GM18951 (cell line): ENCODE measurements at regions not wholly inside any gene's neighbourhood (a gene's known extent, or its start where the extent isn't known, plus 50 kb on each side); places are given as distances from the start of the nearest gene placed in this dataset.

Experiments
- POLR2A ChIP-seq: IDR thresholded peaks from 4 replicates; pipeline ENCODE4 v1.6.1; 2011; ENCODE audit warnings: mild to moderate bottlenecking; ENCODE audit not compliant: insufficient read length, insufficient read depth; ENCODE audit errors: extremely low read depth
- in situ Hi-C: fragments of 300-500 bp; cut with MboI; formaldehyde crosslinking; loops from one replicate; pipeline ENCODE4 v1.12.0; 2022; ENCODE audit warnings: low sequenced_read_pairs, mixed read lengths, inconsistent platforms; ENCODE audit not compliant: unreplicated experiment

DNA sequence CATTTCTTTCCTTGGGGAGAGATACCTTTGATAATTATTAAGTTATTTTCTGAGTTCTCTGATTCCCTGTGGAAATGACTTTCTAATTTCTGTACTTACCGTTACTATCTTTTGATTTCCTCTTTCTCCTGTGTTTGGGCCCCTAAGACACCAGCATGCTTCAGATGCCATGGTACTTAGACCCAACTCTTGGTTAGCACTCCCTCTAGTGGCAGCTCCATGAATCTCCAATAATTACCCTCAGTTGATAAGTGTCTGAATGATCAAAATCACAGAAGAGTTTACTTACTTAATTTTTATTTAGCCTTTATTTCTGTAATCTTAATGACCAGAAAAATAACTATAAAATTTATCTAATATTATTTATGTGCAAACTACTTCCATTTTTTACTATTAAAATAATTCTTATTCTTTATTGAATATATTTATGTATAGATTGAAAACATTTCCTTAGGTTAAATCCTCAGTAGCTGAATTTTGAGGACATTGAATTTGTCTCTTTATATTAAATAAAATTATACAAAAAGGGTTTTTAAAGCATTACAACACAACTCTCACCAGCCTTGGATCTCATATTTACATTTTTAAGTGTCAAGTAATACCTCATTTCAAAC is 300.4 kb downstream of the KCNS3 start:
- TF ChIP-seq POLR2A: no peak
- in situ Hi-C loops: no loop called here

DNA sequence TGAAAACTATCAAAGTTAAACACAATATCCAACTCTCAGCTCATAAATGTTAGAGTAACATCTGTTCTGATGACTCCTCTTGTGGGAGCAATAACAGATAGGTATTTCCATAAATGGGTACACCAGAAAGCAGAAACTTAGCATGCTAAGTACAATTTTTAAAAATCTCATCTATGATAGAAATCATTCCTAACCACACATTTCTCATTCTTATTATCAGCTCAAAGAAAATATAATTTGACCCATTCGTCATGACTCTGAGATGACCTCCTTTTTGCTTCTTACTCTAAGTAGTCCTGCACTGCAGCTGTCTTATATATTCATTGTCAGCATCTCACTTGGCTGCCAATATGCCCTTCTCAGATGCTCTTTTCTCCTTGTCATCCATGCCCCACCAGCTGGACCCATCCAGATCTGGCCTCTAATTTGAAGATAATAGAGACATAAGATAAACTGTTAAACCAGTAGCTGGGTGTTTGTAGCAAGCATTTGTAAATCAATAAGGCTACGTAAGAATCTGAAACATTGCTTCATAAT is 298.3 kb downstream of the KCNS3 start:
- no peak for TF ChIP-seq POLR2A
- in situ Hi-C loops: no loop called here

DNA sequence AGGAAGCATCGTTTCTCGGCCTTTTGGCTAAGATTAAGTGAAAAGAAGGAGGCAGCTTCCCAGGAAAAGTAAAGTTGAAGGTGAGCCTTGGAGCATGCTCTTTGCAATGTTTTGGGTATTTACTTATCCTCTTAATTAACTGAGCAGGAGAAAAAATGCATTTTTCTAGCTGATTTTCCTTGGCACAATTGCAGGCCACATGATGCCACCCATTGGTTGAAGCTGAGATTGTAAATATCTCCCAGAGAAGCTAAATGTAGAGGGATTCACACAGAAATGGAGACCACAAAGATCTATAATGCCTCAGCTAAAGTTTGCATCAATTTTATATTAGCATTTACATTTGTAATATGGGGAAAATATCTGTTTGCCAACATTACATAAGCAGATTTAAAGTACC is 294.1 kb downstream of the KCNS3 start:
- no peak for TF ChIP-seq POLR2A
- in situ Hi-C loops: loop anchor here (25.0 kb wide), 1 partner anchor 310 kb away; no protein-coding TSS in a partner anchor

DNA sequence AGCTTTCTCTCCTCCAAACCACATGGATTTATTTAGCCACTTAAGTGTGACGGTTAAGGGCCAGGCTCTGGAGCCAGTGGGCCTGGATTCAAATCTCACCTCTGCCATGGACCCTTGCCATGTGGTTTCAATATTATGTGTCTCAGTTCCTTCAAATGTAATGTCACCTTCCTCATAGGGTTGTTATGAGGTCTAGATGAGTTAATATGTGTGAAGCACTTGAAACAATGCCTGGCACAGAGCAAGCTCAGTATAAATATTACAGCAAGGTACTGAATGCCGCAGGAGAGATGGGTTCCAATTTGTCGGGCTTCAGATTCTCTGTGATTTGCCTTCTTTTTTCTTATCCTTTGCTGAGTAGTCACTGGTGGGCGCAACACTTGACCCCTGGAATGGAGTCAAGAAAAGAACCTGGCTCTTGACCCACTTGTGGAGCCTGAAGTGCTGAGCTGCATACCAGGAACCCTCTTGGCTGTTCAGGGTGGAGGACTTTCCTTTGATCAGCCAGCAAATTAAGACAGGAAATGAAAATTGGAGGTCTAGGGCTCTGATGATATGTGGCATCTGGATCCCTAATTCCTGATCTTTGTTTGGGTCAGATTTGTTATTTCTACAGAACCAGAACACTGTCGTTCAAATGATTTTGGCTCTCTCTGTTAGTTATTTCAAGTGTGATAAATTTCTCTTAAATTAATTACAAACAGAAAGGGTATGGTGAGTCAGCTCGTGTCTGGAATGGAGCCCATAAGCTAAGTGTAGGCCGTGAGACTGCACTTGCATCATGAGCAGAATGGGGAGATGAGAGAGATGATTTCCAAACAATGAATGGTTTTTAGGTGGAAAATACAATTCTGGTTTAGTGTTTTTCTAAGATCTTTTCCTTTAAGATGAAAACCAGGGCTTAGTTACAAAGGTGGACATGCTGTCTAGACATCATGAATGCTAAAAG is 293.0 kb downstream of the KCNS3 start:
- no peak for TF ChIP-seq POLR2A
- in situ Hi-C loops: loop anchor here (25.0 kb wide), 1 partner anchor 309 kb away; no protein-coding TSS in a partner anchor

DNA sequence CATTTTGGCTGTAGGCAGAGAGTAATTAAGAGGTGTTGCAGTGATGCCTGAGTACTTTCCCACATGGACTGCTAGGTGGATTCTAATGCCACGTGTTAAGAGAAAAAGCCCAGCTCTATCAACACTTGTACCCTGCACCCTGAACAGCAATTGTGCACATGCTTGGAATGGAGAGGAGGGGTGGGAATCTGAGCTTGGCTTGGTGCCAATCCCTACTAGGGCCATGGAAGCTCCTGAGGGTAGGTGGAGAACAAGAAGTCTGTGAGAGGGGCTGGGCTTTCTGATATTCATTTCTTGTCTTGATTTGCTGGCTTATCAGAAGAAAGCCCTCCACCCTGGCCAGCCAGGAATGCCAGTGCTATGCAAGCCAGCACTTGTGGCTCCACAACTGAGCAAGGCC is 292.2 kb downstream of the KCNS3 start:
- in situ Hi-C loops: loop anchor here (25.0 kb wide), 1 partner anchor 308 kb away; no protein-coding TSS in a partner anchor
- no peak for TF ChIP-seq POLR2A

DNA sequence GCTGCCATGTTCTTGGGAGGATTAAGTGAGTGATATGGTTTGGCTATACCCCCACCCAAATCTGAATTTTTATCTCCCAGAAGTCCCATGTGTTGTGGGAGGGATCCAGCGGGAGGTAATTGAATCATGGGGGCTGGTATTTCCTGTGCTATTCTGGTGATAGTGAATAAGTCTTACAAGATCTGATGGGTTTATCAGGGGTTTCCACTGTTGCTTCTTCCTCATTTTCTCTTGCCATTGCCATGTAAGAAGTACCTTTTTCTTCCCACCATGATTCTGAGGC is 291.4 kb downstream of the KCNS3 start:
- TF ChIP-seq POLR2A: no peak
- in situ Hi-C loops: loop anchor here (25.0 kb wide), 1 partner anchor 308 kb away; no protein-coding TSS in a partner anchor

DNA sequence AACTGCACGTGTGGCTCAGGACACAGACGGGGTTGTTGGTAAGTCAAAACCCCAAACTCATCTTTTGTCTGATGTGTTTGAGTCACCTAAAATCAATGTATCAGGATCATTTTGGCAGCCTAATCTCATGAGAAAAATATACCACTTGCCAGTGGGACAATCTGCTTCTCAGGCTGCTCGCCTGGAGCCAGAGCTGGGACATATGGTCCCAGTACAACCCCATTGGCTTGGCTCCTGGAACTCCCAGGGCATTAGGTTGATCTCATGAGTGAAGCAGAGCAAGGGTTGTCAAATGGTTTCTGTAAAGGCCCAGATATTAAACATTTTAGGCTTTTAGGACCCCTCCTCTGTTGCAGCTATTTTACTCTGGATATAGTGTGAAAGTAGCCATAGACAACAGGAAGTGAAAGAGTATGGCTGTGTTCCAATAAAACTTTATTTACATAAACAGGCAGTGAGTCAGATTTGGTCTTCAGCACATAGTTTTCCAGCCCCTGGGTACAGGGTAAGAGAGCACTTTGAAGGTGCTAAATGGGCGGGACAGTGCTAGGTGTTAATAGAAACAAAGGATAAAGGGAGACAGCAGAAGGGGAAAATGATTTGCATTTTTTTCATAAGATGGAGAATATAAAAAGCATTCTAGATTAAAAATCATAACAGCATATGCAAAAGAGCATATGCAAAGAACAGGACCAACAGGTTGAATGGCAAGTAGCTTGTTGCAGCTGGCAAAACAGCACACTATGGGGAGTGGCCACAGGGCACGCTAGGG is 290.8 kb downstream of the KCNS3 start:
- TF ChIP-seq POLR2A: no peak
- in situ Hi-C loops: loop anchor here (25.0 kb wide), 1 partner anchor 307 kb away; no protein-coding TSS in a partner anchor

DNA sequence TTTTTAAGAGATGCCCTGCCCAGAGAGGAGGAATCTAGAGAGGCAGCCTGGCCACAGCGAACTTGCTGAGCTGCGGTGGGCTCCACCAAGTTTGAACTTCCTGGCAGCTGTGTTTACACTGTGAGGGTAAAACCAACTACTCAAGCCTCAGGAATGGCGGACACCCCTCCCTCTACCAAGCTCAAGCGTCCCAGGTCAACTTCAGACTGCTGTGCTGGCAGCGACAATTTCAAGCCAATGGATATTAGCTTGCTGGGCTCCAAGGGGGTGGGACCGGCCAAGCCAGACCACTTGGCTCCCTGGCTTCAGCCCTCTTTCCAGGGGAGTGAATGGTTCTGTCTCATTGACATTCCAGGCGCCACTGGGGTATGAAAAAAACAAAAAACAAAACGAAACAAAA is 289.4 kb downstream of the KCNS3 start:
- in situ Hi-C loops: loop anchor here (25.0 kb wide), 1 partner anchor 306 kb away; no protein-coding TSS in a partner anchor
- no peak for TF ChIP-seq POLR2A

DNA sequence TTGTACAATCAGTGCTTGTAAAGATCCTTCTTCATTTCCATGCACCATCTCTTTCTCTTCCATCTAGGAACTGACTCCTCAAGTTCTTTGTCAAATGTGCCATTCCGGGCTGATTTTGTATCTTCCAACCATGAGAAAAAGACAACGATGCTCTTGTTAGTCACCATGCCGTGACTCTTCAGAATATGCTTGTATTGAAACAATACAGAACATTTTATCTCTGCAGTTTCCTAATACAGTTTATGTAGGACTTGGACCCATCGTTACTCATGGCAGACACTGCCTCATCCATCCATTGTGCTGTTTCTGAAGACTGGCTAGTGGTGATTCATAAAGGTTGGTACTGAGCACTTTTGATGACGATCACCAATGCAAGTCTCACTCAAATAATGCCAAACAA is 283.2 kb downstream of the KCNS3 start:
- in situ Hi-C loops: loop anchor here (25.0 kb wide), 1 partner anchor 299 kb away; no protein-coding TSS in a partner anchor
- TF ChIP-seq POLR2A: no peak

DNA sequence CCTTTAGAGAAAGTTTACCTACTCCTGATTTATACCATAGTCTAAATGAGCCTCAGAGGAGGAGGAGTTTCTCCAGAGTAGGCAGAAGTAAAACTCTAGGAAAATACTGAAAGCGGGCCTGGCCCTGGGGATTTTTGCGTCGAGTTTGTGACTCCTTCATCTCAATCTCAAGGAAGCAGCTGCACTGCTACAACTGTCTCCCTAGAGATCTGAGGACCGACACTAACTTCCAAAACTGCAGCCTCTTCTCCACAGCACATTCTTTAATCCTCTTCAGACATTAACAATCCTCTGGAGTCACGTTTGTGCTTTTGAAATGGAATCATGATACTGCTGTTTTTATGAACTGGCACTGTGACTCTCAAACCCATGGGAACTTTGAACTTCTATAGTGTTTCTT is 281.4 kb downstream of the KCNS3 start:
- no peak for TF ChIP-seq POLR2A
- in situ Hi-C loops: loop anchor here (25.0 kb wide), 1 partner anchor 298 kb away; no protein-coding TSS in a partner anchor

DNA sequence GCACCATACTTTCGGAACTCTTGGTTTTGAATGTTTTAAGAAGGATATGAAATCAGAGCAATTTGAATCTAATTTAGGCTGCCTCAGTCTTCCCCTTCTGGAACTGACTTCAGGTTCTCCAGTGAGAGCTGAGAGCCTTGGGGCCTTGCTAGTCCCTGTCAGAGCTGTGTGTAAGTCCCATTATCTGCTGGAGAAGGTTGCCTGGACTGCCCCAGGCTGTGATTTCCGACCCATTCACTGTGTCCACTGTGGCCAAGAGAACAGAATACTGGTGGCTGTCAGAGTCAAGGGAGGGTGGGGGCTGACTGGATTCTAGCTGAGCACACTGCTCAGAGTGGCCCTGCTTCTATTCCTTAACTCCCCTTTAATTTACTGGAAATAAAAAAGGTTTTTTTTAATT is 278.0 kb downstream of the KCNS3 start:
- no peak for TF ChIP-seq POLR2A
- in situ Hi-C loops: loop anchor here (25.0 kb wide), 1 partner anchor 294 kb away; no protein-coding TSS in a partner anchor

DNA sequence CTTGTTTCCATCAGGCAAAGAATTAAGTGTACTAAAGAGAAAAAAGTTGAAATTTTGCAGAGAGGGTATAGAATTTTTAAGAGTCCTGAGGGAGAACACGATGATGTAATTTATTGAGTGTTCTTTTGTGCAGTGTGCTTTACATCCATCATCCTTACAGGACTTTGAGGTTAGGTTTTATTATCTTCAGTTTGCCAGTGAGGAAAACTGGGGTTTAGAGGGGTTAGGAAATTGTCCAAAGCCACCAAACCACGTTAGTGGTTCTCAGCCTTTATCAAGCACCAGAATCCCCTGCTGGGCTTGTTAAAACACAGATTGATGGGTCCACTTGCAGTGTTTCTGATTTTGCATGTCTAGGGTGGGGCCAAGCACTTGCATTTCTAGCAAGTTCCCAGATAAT is 277.5 kb downstream of the KCNS3 start:
- in situ Hi-C loops: loop anchor here (25.0 kb wide), 1 partner anchor 294 kb away; no protein-coding TSS in a partner anchor
- TF ChIP-seq POLR2A: no peak

DNA sequence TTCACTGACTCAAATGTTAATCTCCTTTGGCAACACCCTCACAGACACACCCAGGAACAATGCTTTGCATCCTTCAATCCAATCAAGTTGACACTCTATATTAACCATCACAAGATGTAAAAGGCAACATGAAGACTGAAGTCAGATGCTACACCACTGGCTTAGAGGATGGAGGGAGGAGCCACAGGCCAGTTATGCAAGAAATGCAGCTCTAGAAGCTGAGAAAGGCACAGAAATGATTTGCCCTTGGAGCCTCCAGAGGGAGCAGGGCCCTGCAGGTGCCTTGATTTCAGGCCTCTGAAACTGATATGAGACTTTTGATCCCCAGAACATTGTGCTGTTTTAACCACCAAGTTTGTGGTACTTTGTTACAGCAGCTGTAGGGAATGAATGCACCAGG is 276.3 kb downstream of the KCNS3 start:
- in situ Hi-C loops: loop anchor here (25.0 kb wide), 1 partner anchor 293 kb away; no protein-coding TSS in a partner anchor
- TF ChIP-seq POLR2A: no peak

DNA sequence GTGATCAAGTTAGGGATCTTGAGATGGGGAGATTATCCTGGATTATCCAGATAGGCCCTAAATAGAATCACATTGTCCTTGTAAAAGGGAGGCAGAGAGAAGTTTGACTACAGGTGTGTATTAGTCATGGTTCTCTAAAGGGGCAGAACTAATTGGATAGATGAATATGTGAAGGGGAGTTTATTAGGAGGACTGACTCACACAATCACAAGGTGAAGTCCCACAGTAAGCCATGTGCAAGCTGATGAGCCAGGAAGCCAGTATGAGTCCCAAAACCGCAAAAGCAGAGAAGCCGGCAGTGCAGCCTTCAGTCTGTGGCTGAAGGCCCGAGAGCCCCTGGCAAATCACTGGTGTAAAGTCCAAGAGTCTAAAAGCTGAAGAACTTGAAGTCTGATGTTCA is 275.8 kb downstream of the KCNS3 start:
- in situ Hi-C loops: loop anchor here (25.0 kb wide), 1 partner anchor 292 kb away; no protein-coding TSS in a partner anchor
- TF ChIP-seq POLR2A: no peak
